ENCODE measurements at regions not wholly inside any gene's neighbourhood (a gene's known extent, or its start where the extent isn't known, plus 50 kb on each side); places are given as distances from the start of the nearest gene placed in this dataset.
"Not testable (repeated sequence)": the region's sequence is repeated elsewhere in the genome, so short reads cannot be mapped to it uniquely, and the experiment has no call there.

DNA sequence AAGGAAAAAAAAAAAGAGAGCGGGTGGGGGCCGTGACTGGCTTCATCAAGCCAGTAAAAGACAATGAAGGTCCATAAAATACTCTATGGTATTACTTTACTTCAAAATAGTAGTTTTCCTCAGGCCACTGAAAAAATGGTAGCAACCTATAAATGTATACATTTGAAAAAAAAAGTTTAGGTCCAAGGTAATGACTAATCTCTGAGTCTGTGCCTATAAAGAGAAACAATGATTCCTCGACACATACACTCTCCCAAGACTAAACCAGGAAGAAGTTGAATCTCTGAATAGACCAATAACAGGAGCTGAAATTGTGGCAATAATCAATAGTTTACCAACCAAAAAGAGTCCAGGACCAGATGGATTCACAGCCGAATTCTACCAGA lies 84.5 kb upstream of the SIRPG start:
- not testable (repeated sequence) for DNase-seq

DNA sequence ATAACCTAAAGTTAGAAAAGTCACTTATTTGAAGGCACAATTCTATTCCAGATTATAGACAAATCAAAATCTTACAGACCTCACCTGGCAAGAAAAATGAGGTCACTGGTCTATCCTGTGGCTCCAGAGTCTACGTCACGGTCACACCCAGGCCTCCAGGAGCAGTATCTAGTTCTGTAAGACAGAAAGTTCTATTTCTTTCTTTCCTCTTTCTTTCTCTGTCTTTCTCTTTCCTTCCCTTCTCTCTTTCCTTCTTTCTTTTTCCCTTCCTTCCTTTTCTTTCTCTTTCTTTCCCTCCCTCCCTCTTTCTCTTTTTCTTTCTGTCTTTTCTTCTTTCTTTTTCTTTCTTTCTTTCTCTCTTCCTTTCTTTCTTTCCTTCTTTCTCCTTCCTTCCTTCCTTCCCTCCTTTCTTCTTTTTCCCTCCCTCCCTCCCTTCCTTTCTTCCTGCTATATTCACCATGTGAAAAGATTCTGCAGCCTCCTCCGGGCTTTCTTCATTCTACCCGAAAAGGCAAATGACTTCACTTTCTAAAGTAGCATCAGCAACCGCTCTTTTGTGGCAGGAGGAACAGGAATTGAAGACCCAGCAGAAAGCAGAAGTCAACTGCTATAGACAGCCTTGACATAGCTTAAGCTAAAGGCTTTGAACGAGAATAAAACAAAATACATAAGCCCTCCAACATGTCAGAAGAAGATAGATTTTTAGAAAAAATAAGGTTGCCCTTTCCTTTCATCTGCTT lies 83.9 kb upstream of the SIRPG start:
- no peak for DNase-seq

DNA sequence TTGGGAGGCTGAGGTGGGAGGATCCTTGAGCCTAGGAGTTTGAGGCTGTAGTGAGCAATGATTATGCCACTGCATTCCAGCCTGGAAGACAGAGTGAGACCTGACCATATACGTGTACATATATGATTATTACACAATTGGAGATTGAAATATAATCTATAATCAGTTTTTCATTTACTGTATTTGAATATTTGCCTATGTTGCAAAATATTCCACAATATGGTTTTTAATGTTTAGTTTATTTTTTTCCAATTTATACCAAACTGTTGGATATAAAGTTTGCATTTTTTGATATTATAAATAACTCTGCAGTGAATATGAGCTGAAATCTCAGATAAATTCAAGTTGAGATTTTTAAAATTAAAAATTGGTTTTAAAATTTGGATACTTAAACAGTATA lies 79.6 kb upstream of the SIRPG start:
- DNase-seq = no peak

DNA sequence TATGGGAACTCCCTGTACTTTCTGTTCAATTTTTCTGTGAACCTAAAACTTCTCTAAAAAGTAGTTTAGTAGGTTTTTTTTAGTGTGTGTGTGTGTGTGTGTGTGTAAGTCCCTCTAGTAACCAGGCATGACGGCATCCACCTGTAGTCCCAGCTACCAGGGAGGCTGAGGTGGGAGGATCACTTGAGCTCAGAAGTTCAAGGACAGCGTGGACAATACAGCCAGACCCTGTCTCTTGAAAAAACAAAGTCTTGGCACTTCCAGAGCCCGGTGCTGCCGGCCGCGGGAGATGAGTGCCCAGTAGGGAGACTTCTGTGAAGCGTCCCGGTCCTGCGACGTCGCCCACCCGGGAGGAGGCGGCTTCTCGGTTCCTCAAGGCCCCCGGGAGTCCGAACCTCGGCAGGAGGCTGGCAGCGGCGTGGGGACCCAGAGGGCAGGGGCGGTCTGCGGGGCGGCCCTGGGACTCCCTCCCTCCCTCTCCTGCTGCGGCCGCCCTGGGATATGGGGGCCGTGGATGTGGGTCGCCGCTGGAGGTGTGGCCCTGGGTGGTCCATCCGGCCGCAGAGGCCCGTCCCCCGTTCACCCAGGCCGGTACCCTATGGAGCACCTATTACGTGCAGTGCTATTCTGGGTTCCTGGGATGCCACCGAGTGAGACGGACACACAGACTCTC lies 78.0 kb upstream of the SIRPG start:
- no peak for DNase-seq

DNA sequence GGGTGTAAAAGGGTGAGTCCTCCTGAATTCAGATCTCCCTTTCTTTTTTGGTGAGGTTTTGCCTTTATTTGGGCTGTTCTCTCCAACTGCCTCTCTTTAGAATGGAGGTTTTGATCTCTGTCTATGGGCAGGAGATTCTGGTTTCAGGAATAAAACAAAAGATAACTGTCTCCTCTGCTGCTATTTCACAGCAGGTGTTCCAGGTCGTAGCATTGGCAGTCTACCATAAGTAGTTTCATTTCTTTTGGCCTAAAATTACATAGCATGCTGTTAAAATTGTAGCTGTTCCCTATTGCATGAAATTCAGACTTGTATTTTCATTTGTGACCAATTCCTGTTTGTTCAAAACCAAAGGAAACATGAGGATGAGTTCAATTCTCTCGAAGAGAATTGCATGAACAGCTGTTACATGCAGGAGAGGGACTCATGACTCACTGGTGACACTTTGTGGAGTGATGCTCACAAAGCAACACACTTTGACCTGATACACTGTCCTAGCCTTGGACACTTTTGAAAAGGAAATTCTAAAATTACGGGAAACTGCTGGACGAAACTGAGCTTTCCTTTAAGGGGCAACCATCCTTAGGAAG lies 76.8 kb upstream of the SIRPG start:
- DNase-seq = no peak

DNA sequence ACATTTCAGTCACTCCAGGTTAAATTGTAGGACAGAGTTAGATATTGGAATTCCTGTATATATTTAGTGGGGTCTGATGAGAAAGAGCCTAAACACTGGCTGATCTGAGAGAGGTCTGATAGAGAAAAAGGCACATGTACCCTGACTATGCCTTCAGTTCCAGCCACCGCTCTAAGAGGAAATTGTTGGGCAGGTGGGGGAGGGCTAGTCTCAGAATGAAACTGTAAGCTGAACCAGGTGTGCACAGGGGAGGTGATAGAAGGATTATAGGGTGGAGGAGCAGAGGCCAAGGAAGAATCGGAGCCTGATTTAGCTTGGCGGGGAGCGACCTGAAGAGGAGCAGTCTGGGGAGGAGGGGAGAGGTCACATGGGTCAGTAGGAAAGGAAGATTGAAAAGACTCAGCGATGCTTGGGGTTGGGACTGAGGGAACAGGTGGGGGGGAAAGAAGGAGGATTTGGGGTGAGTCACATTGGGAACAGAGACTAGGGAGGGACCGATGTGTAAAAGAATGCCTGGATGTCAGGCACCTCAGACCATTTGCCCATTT lies 74.3 kb upstream of the SIRPG start:
- not testable (repeated sequence) for DNase-seq

DNA sequence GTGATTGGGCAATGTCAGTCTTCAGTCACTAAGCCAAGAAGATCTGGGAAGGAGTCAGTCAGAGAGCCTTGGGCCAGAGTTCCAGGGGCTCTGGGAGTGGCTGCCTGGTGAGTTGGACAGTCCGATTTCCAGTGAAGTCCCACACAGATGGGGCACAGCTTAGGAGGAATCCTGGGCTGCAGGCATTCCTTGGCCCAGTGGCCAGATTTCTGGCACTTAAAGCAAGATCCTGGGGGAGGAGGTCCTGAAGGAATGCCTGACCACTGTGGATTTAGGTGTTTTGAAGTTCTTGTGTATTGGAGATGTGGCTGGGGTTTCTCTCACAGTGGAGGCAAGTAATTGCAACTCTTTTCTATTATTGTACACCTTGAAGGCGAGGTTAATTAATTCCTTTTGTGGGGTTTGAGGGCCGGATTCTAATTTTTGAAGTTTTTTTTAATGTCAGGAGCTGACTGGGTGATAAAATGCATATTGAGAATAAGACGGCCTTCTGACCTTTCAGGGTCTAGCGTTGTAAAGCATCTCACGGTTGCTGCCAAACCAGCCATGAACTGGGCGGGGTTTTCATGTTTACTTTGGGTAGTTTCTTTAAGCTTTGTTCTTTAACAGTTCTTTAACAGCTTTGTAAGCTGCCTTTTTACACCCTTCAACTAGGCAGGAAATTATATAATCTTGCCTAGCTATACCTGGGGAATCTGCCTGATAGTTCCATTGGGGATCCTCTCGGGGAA lies 73.6 kb upstream of the SIRPG start:
- DNase-seq = not testable (repeated sequence)

DNA sequence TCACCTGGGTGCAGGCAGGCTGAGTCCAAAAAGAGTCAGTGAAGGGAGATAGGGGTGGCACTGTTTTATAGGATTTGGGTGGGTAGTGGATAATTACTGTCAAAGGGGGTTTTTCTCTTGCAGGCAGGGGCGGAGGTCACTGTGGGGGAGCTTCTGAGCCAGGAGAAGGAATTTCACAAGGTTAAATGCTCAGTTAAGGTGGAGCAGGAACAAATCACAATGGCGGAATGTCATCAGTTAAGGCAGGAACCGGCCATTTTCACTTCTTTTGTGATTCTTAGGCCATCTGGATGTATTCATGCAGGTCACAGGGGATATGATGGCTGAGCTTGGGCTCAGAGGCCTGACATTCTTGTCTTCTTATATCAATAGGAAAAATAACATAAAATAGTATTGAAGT lies 69.7 kb upstream of the SIRPG start:
- DNase-seq = not testable (repeated sequence)

DNA sequence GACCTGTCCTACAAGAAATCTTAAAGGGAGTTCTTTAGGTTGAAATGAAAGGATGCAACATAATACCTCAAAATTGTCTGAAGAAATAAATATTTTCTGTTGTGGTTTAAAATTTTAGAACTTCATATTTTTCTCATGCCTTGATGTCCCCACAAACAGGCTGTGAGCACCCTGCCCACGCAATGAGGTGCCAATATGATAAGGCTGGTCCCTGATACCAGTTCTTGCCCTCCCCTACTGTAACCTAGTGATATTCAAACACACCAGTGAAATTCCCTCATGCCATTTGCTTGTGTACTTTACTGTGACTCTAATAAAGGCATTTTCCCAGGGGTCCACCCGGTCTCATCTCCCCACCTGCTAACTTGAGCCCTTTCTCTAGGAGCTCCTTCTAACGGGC lies 67.3 kb upstream of the SIRPG start:
- no peak for DNase-seq

DNA sequence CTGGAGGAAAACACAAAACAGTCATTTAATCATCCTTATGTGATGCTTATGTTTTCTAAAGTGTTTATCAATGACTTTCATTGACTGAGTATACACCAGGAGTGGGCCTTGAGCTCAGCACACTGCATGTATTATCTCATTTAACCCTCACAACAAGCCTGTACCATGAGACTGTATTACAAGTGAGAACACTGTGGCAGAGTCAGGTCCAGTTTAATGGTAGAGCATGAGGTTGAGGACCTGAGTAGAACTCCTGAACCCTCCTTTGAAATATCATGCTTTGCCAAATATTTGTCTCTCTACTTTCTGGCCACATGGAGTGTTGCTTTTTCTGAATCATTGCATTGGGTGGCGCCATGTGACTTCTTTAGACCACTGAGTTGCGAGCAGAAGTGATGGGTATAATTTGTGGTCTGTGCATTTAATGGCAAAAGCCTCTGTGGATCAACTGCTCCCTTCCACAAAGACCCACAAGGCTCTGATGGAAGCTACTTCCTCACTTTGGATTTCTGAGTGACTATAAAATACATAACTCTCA lies 65.0 kb upstream of the SIRPG start:
- DNase-seq = no peak

DNA sequence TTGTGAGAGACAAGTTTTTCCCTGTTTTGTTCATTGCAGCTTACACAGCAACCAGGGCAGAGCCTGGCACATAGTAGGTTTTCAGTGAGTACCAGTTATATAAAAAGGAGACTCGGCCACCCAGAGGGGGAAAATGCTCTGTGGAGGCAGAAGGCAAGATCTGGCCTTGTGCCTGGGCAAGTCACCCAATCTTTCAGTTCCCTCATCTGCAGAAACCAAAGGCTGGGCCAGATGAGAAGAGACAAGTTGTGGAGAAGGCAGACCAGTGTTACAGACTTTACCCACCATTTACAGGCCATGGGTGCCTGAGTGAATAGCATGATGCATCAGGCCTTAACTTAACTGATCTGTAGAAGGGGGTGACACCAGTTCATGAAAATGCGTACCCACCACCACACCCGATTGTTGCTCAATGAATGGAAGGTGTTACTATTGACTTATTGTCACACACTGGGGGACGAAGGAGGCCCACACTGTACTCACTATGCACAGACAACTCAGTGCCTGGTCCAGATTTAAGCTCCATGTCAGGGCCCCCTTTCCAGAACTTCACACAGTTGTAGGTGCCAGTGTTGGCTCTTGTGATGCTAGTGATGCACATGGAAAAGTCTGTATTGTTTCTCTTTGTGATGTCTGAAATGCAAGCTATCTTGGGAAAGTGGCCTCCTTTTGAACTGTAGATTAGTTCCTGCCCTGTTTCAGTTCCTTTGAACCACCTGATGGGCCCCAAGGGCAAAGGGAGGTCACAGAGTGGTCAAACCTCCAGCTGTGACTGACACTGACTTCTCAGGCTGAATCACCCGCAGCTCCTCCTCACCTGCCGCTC lies 64.3 kb upstream of the SIRPG start:
- DNase-seq = no peak

DNA sequence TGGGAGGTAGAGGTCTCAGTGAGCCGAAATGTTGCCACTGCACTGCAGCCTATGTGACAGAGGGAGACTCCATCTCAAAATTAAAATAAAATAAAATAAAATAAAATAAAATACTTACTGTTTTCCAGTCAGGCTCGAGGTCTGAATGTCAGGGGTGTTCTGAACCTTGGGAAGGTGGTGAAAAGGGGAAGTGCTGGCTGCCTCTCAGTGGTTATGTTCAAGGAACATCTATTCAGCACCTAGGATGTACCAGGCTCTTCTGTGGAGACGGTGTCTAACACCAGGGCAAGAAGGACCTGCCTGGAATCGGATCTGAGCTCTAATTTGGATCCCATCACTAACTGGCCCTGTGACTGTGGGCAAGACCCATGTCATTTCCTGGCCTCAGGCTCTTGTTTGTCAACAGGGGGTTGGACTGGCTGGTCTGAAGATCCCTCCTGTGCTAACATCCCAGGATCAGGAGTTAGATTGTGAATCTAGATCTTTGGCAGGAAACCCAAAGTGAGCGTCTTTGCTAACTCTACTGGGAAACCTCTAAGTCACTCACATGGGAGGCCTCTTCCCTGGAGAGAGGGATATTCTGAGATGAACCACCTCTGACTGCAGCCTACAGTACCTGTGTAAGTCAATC lies 63.4 kb upstream of the SIRPG start:
- no peak for DNase-seq

DNA sequence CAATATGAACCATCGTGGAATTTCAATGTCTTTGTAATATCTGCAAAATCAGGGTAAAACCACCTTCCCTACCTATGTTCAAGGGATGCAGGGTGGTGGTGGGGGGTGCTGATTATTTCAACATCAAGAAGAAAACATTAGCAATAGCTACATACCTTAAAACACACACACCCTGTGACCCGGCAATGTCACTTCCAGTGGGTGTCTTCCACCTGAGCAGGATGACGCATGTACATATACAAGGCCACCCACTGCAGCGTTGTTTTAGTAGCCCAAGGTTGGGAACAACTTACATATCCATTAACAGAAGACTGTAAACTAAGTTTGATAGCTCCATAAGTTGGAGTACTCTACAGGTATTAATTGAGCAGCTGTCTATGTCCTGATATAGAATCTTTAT lies 62.6 kb upstream of the SIRPG start:
- no peak for DNase-seq

DNA sequence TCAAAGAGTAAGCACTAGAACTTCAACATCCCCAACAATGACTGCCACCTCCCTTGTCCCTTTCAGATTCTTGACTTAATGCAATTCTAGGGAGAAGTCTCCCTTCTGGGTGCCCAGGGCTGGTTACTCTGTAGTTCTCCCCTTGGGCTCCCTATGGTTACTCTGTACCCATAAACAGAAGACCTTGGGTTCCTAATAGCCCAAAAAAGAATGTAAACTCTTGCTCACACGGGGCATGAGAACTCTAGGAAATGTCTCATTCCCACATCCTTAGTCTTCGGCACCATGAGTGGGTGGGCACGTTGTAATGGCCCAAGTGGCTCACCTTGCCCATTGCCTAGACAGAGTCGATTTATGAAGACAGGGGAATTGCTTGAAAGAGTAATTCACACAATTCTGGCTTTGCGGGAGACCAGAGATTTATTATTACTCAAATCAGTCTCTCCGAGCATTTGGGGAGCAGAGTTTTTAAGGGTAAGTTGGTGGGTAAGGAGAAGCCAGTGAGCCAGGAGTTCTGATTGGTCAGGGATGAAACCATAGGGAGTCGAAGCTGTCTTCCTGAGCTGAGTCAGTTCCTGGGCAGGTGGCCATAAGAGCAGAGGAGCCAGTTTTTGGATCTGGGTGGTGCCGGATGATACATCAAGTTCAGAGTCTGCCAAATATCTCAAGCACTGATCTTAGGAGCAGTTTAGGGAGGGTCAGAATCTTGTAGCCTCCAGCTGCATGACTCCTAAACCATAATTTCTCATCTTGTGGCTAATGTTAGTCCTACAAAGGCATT lies 61.2 kb upstream of the SIRPG start:
- no peak for DNase-seq

DNA sequence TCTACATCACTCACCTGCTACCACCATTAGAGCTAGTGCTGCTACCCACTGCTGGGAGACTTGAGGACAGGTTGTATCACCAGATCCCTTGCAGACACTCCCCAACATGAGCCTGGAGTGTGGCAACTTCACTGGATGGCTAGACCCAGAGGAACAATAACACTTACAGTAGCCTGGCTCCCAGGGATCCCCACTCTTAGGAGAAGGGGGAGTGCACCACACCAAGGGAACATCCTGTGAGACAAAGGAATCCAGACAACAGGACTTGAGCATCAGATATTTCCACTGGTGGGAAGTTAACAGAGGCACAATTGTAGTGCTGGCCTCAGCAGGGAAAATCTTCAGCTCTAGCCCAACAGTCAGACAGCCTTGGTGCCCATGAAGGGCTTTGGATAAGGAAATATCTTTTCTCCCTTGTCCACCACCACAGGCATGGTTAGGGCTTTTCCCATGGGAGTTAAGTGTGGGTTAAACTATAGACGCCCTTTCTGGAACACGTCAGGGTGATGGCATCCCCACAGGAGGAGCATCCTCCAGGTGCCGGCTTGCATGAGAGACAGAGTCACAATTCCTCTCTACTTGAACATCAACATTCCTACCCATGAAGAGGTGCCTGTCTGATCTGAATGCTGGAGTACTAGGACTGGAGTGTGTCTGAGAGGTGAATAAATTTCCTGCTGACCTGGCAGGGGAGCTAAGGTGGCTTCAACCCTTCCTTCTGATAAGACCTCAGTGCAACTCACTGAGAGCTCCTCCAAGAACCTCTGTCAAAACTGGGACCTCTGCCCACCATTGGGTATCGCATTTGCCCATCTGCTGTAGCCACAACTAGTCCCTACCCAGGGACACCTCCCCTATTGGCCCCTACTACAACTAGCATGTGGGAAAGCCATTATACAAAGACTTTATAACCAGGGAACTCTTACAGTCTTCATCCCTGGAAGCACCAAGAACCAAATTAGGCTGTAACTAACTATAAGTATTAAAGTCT lies 55.4 kb upstream of the SIRPG start:
- no peak for DNase-seq

DNA sequence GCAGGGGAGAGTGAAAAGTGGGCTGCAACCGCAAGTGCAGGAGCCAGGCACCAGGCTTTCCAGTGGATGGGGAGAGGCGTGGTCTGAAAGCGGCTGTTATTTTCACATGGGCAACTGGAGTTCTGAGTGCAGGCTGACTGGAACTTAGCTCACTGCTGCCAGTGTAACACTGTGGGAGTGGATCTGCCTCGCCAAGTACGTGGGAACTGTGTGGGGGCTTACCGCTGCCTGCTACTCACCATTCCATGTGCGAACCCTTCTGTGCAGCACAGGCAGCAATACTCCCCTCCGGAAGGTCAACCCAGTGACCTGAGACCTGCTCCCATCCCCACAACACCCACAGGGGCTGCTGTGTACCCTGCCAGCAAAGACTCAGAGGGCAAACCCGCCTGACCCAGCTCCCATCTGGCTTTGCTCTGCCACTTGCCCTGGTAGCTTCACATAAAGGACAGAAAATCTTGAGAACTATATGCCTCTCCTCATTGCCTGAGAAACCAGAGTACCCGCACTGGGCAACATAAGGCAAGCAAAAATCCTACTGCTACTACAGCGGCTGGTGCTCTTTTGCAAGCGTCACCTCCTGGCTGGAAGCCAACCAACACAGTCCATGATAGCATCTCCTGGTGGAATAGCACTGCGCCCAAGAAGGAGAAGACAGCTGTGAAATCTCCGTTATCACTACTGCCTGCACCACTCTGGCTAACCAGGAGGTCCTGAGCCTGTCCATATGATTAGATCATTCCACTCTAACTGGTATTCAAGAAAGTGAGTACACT lies 54.4 kb upstream of the SIRPG start:
- DNase-seq = no peak

DNA sequence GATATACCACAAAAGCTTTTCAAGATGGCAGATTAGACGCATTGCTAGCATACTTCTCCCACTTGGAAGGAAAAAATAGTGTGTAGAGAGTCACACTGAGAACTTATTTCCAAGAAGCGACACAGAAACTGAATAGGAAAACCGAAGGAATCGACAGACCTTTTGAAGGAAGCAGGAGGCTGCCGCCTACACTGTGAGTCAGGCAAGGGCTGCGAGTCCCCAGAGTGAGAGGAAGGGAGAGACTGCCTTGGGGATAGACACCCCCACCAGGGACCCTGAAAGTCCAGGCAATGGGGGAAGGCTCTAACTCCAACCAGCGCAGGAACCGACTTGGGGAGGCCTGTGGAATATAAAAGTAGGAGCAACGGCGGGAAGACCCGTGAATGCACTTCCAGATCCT lies 53.7 kb upstream of the SIRPG start:
- no peak for DNase-seq

DNA sequence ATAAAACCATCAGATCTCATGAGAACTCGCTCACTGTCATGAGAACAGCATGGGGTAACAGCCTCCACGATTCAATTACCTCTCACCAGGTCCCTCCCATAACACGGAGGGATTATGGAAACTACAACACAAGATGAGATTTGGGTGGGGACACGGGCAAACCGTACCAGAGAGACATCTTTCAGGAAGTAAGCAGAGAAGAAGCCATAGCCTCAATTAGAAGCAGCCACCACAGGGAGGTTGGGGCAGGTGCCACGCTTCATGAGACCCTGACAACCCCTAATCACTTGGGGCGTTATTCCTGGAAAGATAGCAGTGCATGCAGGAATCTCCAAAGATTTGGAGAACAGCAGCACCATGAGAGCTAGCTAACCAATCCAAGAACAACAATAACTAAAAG lies 52.9 kb upstream of the SIRPG start:
- no peak for DNase-seq

Data from NCI-H510A treated with DMSO at 0.1 percent for 48 hours (cell line).